ENCODE measurements at regions not wholly inside any gene's neighbourhood (a gene's known extent, or its start where the extent isn't known, plus 50 kb on each side); places are given as distances from the start of the nearest gene placed in this dataset.

- no peak for DNase-seq
Observed at GRCh38 chr6:33862536-33862935, 58.7 kb upstream of the MLN start.

- no peak for DNase-seq
Observed at GRCh38 chr6:33861722-33862121, 57.9 kb upstream of the MLN start.

- peak in 1 of 2 experiments; percentile 19 for DNase-seq
Observed at GRCh38 chr6:33860706-33861474, 57.1 kb upstream of the MLN start.

GRCh38 chr6:33860006-33860405, 56.2 kb upstream of the MLN start:
- DNase-seq: no peak

- DNase-seq: no peak
Observed at GRCh38 chr6:33858804-33859505, 55.2 kb upstream of the MLN start.

GRCh38 chr6:33857932-33858475, 54.2 kb upstream of the MLN start:
- no peak for DNase-seq

GRCh38 chr6:33857093-33857931, 53.5 kb upstream of the MLN start:
- no peak for DNase-seq

GRCh38 chr6:33856655-33857054, 52.9 kb upstream of the MLN start:
- DNase-seq: peak; percentile 72 to 81

- no peak for DNase-seq
Observed at GRCh38 chr6:33856031-33856590, 52.3 kb upstream of the MLN start.

- no peak for DNase-seq
Observed at GRCh38 chr6:33854572-33855030, 50.8 kb upstream of the MLN start.

- no peak for DNase-seq
Observed at GRCh38 chr6:33853736-33854135, 49.9 kb upstream of the MLN start.
